Type B pancreatic cell (in vitro differentiated cells): ENCODE measurements at regions not wholly inside any gene's neighbourhood (a gene's known extent, or its start where the extent isn't known, plus 50 kb on each side); places are given as distances from the start of the nearest gene placed in this dataset.

Experiments used
- DNase-seq: peaks from one replicate; pipeline ENCODE4 v3.0.0; 2021; ENCODE audit warnings: mixed read lengths; ENCODE audit not compliant: unreplicated experiment; ENCODE audit errors: extremely low spot score
- H3K27ac Mint-ChIP-seq: 2 replicates; pipeline ENCODE4 v1.8.0; 2021; ENCODE audit warnings: mild to moderate bottlenecking, mixed read lengths
- H3K27me3 Mint-ChIP-seq: 2 replicates; pipeline ENCODE4 v1.8.0; 2021; ENCODE audit warnings: mixed read lengths
- H3K36me3 Mint-ChIP-seq: 2 replicates; pipeline ENCODE4 v1.8.0; 2021; ENCODE audit warnings: mixed read lengths
- H3K4me1 Mint-ChIP-seq: one replicate; pipeline ENCODE4 v1.8.0; 2021; ENCODE audit warnings: mixed read lengths; ENCODE audit not compliant: unreplicated experiment
- H3K4me3 Mint-ChIP-seq: 2 replicates; pipeline ENCODE4 v1.8.0; 2021; ENCODE audit warnings: mild to moderate bottlenecking, mixed read lengths
- H3K9me3 Mint-ChIP-seq: 2 replicates; pipeline ENCODE4 v1.8.0; 2021; ENCODE audit warnings: mixed read lengths
- CTCF ChIP-seq: fragments of 200-600 bp; sonication (generic); conservative IDR thresholded peaks from 2 replicates; pipeline ENCODE4 v1.5.0; 2021; ENCODE audit warnings: antibody characterized with exemption, mild to moderate bottlenecking

DNA sequence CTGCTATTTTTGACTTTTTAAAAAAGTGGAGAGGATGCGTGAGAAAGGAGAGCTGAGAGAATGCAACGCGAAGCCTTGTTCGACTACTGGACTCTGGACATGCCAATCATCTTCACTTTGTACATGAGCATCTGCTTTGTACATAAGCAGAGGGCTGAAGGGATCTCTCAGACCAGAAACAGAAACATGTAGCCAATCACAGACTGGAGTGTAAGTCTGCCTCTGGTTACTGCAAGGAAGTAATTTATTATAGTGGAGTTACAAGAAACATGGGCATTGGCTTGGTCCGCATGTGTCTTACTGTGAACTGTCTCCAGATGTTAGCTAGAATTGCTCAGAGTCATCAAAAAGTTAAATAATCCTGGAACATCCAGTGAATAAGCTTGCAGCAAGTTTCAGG, 190.0 kb upstream of the GRAMD2B start:
- H3K4me3 Mint-ChIP-seq, result no peak overlapping the region
- H3K9me3 Mint-ChIP-seq, result peaks cover 8% of the 10 kb centered on the region
- no peak for DNase-seq
- H3K4me1 Mint-ChIP-seq, result peaks cover 14% of the 10 kb centered on the region
- no peak for TF ChIP-seq CTCF
- H3K27me3 Mint-ChIP-seq, result peaks cover 3% of the 10 kb centered on the region
- H3K36me3 Mint-ChIP-seq, result peaks cover 6% of the 10 kb centered on the region
- H3K27ac Mint-ChIP-seq, result no peak overlapping the region

- no peak for DNase-seq
- peaks cover 13% of the 10 kb centered on the region for H3K9me3 Mint-ChIP-seq
- peak; percentile 79 for TF ChIP-seq CTCF
- no peak overlapping the region for H3K27ac Mint-ChIP-seq
- H3K4me1 Mint-ChIP-seq, result peaks cover 14% of the 10 kb centered on the region
- no peak overlapping the region for H3K4me3 Mint-ChIP-seq
- peaks cover 6% of the 10 kb centered on the region for H3K36me3 Mint-ChIP-seq
- peaks cover 3% of the 10 kb centered on the region for H3K27me3 Mint-ChIP-seq
Observed at GRCh38 chr5:126234563-126235195, 188.5 kb upstream of the GRAMD2B start.

GRCh38 chr5:126235628-126236027, 187.6 kb upstream of the GRAMD2B start:
- Mint-ChIP-seq H3K4me3 (no peak overlapping the region), H3K4me1 (peaks cover 14% of the 10 kb centered on the region), H3K36me3 (no peaks in the 10 kb centered on the region), H3K27ac (no peak overlapping the region), H3K9me3 (peaks cover 13% of the 10 kb centered on the region), H3K27me3 (peaks cover 3% of the 10 kb centered on the region)
- TF ChIP-seq CTCF, result no peak
- no peak for DNase-seq

GRCh38 chr5:126236994-126237393, 186.2 kb upstream of the GRAMD2B start:
- Mint-ChIP-seq H3K4me3 (no peak overlapping the region), H3K36me3 (no peaks in the 10 kb centered on the region), H3K27me3 (peaks cover 3% of the 10 kb centered on the region), H3K4me1 (peaks cover 14% of the 10 kb centered on the region), H3K27ac (no peak overlapping the region), H3K9me3 (peaks cover 6% of the 10 kb centered on the region)
- DNase-seq, result no peak
- TF ChIP-seq CTCF, result no peak

DNA sequence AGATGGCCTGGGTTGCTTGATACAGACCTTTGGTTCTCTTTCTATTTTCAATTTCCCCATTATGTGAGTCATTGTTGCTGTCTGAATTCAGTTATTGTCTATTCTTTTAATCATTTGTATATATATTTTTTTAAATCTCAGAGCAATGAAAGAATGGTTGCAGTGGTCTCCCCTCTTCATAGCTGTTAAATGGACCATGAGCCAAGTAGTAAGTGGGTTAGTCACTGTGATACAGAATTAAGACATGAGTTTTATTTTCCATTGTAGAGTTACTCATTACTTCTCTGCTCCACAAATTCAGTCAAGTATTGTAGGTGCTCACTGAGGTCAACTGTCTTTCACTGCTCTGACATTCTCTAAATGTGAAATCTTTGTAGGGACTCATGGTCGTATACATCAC, 174.6 kb upstream of the GRAMD2B start:
- Mint-ChIP-seq H3K4me1 (peaks cover 6% of the 10 kb centered on the region), H3K27me3 (no peaks in the 10 kb centered on the region), H3K9me3 (no peaks in the 10 kb centered on the region), H3K27ac (no peak overlapping the region), H3K4me3 (no peak overlapping the region), H3K36me3 (no peaks in the 10 kb centered on the region)
- no peak for TF ChIP-seq CTCF
- no peak for DNase-seq

GRCh38 chr5:126251024-126251423, 172.2 kb upstream of the GRAMD2B start:
- H3K36me3 Mint-ChIP-seq, result no peaks in the 10 kb centered on the region
- H3K27ac Mint-ChIP-seq, result no peak overlapping the region
- peaks cover 6% of the 10 kb centered on the region for H3K9me3 Mint-ChIP-seq
- H3K4me3 Mint-ChIP-seq, result no peak overlapping the region
- no peak for DNase-seq
- H3K27me3 Mint-ChIP-seq, result no peaks in the 10 kb centered on the region
- no peak for TF ChIP-seq CTCF
- peaks cover 7% of the 10 kb centered on the region for H3K4me1 Mint-ChIP-seq
